ENCODE measurements at regions not wholly inside any gene's neighbourhood (a gene's known extent, or its start where the extent isn't known, plus 50 kb on each side); places are given as distances from the start of the nearest gene placed in this dataset.

GRCh38 chr4:163707873-163708272 is 213.4 kb downstream of the TMA16 start:
- no peak for TF ChIP-seq EZH2 (IDR thresholded peaks at IDR 0.05)
- no peak for TF ChIP-seq EZH2phosphoT487 (IDR thresholded peaks at IDR 0.05)
